CD4-positive, alpha-beta T cell treated with Interleukin-15 for 1 hour (primary cell): ENCODE measurements at regions not wholly inside any gene's neighbourhood (a gene's known extent, or its start where the extent isn't known, plus 50 kb on each side); places are given as distances from the start of the nearest gene placed in this dataset.

ENCODE experiments used
- DNase-seq: peaks from one replicate; pipeline ENCODE4 v3.0.0-alpha.2; 2020

DNA sequence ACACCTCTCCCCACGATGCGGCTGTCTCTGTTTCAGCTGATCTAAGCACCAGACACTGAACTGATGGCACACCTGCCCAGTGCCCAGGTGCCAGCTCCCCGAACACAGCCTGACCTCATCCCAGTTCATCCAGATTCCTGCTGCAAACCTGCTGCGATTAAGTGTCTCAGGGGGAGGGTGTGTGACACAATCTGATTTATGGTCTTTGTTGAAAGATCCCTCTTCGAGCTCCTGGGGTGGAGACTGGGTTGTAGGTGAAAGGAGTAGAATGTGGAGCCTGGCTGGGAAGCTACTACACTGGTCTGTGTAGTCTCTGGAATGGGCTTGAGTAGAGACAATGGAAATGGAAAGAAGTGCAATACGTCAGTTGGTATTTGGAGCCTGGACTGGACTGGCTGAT, 390.3 kb downstream of the SHANK2 start:
- no peak for DNase-seq

DNA sequence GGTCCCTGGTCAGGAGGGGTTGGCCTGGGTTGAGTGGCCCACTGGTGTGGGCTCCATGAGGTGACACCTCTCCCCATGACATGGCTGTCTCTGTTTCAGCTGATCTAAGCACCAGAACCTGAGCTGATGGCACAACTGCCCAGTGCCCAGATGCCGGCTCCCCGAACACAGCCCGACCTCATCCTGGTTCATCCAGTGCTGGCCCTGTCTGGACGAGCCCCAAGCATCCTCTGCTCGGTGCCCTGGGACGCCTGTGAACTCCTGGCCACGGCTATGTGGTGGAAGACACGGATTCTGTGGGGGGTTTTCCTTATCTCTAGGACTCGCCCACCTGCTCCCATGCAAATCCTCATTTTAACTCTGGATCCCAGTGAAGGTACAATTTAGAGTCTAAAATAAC, 389.2 kb downstream of the SHANK2 start:
- no peak for DNase-seq

DNA sequence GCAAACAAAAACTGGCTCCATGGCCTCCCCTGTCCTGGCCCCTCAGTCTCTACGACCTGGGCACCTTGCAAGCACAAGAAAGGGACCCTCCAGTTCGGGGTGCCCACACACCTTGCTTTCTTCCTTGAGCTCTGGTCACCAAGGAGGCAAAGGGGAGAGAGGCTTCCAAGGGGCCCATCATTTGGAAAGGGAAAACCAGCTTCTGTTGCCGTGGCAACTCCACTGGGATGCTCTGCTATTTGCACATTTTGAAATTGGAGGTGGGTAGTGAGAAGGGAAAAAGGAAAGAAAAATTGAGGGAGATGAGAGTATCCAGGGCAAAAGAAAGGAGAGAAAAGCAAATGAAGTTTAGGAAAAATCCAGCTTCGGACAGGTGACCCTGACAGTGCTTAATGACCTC, 388.4 kb downstream of the SHANK2 start:
- no peak for DNase-seq

DNA sequence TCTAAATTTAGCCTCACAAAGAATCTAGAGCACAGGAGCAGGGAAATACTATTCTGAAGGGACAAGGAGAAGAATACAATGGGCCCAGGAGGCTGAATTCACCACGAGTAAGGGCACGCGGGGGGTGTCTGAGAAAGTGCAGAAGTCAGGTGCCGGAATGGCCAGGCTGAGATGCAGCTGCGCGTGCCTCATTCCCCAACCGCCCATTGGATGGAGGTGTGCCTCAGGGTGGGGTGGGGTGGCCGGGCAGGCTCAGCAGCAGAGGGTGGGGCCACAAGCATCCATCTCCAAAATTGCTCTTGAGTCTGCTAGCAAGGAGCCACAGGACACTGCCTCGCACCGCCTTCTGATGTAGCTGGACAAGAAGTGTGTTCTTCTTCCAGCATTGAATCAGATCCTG, 387.0 kb downstream of the SHANK2 start:
- no peak for DNase-seq

DNA sequence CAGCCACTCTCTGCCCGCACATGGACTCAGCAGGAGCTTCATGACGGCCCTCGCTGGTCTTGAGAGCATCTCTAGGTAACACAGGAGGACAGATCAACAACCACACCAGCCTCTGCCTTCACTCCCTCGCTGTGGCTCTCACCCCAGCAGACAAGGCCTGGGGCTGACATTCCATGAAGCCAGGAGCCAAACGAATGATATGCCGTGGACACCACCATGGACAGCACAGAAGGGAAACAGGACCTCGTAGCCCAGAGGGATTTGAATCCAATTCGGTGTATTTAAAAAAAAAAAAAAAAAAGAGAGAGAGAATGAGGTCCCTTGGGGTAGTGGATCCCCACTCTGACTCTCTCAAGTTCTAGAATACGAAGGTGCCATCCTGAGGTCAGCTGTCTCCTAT, 385.5 kb downstream of the SHANK2 start:
- no peak for DNase-seq

DNA sequence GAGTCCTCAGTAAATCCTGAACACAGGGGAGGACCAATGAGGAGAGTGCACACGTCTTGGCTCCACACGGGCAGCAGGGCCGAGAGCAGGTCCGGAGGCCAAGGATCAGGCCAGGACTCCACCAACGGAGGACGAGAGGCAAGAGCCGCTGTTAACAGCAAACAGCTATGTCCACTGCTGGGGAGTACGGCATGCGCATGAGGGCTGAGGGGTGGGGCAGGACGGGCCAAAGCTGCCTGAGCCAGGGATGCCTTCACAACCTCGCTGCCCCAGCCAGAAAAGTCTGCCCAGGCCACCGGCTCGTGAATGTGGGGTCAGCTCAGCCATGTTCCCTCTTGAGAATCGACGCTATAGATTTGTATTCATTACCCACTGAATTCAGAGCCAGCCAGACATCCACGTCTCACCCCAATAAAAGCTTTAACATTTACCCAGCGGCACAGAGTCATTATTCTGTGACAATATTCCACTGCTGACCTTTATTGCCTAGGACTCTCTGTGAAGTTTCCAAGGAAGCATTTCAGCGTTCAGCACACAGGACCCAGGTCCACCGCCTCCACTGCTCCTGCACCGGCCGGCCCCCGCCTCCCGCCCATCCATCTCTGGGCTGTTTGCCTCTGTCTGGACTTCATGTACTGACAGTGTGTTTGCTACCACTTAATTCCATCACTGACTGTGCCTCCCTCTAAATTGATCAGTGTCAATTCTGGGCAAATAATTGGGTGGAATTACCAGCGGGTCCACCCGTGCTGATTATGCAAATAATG, 384.9 kb downstream of the SHANK2 start:
- no peak for DNase-seq

DNA sequence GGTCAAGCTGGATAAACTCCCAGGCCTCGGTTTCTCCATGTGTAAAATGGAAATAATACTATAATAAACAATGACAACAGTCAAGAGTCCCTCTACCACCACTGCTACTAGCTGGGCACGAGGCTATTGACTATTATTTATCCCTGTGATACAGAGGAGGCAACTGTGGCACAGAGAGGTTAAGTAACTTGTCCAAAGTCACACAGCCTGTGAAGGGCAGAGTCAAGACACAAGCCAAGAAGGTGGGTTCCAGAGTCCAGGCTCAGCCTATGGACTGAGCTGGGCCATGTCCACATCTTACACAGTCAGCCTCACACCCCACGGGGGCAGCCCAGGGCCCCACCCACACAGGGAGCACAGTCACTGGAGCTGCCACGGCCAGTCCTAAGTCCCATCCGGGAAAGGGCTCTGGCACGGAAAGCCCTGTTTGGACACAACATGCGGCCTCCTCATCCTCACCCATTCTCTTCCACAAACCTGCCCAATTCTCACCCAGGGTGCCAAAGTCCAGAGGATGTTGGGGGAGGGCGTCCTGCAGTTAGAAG, 384.0 kb downstream of the SHANK2 start:
- DNase-seq, result no peak

DNA sequence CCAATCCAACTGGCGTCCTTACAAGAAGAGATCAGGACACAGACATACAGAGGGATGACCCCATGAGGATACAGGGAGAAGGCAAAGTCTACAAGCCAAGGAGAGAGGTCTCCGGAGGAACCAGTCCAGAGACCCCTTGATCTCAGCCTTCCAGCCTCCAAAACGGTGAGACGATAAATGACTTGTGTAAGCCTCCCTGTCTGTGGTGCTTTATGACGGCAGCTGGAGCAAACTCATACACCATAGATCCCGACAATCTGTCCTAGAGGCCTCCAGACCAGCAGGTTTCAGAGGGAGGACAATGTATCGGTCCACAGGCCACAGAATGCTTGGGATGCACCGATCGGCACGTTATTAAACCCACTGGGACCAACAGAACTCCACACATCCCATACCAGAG, 383.3 kb downstream of the SHANK2 start:
- DNase-seq, result no peak

DNA sequence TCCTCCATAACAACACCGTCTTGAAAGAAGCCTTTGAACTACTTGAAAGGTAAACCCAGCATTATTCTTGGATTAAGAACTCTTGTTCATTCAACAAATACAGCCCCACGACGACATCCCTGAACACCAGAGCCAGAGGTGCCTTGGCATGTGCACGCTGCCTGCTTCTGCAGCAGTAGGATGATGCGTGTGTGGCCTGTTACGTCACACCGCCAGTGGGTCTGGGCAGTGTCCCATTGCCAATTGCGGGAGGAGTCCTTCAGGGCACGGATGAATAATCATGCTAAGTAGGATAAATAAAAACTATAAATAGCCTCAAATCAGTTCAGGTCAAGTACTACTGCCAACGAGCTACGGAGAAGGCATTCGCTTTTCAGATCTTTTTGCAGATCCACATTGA, 380.5 kb downstream of the SHANK2 start:
- DNase-seq, result no peak

DNA sequence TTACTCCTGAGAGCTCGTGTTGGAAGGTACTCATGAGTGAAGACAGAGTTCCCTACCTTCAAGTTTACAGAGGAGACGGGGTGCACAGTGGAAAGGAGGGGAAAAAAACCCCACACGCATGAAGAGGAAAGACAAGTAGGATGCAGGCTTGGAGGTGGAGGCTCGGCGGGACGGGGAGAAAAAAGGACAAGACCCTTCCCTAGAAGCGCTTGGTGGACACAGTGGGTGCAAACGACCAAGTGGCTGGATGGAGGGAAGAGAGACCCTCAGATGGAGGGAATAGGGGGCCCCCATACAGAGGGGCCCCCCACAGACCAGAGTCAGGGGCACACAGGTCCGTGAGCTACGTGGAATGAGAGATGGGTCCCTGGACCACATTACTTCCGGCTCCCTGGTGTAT, 380.1 kb downstream of the SHANK2 start:
- no peak for DNase-seq

DNA sequence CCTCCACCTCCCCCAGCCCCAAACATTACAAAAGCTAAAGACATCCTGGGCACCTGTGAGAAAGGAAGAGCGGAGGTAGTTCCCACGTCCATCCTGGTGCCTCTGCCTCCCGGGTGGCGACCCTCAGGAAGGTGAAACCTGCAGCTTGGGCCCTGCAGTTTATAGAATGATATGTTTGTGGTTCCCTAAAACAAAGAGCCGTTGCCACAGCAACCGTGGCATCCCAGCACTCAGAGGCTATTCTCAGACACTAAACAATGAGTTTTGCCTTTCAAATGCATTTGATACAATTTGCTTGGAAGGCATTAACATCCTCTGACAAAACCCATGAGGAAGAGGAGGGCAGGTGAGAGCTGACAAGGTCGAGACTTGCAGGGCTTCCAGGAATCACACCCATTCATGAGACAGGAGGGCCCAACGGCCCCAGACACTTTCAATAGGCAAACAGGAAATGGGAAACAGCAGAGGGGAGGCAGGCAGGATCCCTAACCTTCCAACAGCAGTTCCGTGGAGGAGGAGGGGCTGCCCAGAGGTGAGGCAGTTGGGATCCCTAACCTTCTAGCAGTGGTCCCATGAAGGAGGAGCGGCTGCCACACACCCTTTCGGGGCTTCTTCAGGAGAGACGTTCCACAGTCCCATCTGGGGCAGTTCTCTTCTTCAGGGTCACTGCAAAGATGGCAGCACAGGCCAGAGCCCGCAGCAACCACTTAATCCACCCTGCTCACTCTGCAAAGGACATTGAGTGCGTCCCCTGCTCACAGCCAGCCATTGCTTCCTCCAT, 379.2 kb downstream of the SHANK2 start:
- DNase-seq, result no peak

DNA sequence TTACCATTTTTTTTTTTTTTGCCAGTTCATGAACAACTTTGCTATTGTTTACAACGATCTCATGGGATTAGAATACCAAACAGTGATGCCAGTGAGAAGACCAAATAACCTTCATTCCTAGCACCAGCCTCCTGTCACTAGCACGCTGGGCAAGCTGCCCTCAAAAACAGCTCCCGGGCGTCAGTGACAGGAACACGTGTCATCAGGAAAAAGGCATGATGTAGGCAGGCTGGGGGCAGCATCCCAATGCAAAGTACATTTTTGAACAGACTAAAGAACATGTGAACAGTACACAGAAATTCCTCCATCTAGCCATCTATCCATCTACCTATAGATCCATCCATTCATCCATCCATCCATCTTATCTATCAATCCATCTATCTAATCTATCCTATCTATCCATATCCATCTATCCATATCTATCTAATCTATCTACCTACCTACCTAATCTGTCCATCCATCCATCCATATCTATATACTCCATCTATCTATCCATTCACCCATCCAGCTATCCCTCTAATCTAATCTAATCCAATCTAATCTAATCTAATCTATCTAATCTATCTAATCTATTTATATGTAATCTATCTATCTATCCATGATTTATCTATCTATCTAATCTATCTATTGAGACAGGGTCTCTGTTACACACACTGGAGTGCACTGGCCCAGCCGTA, 378.5 kb downstream of the SHANK2 start:
- no peak for DNase-seq

DNA sequence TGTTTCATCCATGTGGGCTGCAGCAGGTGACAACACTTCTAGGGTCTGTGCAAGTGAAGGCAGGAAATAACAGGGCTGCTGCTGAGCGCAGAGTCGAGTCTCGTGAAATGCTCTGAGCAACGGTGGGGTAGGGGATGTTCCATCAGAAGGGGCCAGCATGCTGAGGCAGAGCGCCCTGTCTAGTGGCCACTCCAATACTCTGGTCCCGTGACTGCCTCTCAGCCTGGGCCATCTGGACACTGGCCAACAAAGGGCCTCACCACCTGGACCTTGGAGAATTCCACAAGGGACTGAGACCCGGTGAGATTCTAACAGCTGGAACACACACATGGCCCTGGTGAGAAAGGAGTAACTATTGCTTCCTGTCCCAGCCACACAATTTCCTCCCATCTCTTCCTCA, 375.7 kb downstream of the SHANK2 start:
- no peak for DNase-seq

DNA sequence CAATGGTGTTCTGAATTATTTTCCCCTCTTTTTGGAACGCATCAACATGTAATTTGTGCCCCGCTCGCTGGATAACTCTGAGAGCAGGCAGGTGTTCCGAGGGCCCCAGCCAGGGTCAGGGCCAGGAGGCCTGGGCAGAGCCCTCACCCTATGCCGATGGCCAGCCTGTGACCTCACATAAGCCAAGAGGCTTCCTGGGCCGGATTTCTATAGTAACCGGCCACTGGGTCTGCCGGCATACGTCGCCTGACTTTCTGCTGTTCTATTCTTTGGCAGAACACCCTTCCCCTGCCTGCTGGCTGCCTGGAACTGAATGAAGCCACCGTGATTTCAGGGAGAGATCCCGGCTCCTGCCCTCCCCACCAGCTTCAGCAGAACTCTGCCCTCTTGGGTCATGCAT, 375.2 kb downstream of the SHANK2 start:
- DNase-seq, result no peak

DNA sequence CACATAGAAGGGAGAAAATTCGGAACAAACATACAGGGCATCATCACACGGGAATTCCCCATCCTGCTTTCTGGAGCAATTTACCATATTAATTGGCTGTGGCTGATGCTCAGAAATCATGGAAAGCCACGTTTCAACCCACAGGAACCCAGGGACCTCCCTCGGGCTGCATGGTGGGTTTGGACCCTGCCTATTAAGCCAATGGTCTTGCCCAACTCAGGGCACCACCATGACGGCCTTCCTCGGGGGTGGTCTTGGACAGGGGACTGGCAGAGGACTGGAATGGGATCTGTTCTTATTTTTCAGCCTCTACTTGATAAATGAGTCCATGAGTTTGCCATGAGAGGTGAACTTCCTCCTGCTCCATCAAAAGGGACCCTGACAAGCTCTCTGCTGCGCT, 374.0 kb downstream of the SHANK2 start:
- no peak for DNase-seq

DNA sequence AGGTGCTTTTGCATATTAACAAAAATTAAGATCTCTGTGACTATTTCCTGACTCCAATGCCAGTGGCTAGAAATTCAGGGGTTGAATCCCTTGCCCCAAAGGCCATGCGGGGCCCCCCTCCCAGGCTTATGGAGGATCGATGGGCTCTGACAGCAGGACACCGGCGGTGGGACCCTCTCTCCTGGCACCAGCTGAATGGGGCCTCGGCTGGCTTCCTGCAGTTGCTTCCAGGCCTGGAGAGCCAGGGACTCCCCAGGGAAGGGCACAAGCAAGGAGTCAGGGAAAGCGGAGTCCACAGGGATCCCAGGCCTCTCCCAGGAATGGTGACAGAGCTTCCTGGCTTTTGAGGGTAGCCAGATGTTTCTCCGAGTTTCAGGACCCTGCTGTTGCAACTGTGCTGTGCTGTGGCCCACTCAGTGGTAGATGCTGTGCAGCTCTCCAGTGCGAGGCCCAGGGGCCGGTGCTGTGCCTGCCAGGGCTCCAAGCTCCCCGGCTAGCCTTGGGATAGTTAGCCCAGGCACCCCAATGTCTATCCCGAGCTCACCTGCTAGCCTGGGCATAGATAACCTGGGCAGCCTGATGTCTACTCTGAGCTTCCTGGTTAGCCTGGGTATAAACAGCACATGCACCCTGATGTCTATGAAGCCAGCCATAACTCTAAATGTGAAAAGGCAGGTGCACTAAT, 372.6 kb downstream of the SHANK2 start:
- no peak for DNase-seq

DNA sequence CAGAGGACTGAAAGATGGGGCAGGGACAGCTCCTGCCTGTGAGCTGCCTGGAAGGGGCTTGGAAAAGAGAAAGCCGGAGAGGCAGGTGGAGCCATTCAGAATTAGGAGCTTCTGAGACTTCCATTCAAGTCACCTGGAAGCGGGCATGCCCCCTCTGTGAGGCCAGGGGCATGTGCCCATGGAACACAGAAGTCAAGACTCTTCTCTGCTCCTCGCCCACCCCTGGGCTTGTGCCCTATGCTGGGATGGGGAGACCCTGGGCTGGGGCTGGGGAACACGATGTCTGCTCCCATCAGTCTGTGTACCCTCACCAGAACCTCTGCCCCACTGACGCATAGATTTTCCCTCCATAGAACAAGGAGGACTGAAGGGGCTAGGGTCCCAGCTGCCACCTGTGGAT, 372.0 kb downstream of the SHANK2 start:
- DNase-seq, result no peak

DNA sequence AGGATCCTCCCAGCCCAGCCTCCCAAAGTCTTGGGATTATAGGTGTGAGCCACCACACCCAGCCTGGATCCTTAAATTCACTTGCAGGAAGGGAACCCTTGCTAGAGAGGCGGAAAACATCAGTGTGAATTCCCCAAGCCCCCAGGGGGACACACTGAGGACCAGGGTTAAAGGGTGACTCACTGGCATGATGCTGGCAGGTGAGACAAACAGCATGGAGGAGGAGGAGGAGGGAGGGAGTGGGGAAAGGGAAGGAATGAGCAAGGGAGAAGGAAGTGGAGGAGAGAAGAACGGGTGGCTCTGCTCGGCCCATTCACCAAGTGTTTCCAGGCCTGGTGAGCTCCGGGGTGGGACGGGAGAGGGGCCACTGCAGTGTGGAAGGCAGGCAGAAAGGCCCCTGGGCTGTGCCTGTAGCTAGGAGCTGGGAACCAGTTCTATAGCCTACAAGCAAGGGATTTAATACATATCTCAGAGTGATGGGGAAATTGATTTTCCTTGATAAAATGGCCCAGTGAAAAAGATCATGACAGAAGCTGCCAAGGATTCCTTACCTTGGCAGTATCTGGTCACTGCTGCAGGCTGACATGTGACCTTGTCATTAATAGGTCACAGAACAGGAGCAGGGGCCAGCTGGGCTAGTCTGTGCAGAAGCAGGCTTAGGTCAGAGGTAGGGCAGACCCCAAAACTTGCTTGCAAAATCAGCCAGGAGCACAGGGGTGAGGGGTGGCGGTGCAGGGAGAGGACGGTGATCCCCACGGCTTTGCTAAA, 370.2 kb downstream of the SHANK2 start:
- no peak for DNase-seq

DNA sequence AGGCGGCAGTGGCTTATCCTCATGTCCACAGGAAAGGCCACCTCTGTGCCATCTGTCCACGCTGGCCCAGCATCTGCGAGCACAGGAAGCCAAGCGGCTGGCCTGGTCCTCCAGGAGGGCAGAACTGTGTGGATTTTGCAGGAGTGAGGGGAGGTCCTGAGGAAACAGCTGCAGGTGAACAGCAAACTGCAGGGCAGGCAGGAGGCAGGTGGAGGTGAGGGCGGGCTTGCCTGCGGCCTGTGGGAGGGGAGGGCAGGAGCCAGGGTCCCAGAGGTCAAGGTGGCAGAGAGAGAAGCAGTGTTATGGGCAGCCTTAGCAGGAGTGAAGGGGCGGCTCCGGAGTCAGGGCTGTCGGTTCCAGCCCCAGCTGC, 369.7 kb downstream of the SHANK2 start:
- DNase-seq, result no peak

DNA sequence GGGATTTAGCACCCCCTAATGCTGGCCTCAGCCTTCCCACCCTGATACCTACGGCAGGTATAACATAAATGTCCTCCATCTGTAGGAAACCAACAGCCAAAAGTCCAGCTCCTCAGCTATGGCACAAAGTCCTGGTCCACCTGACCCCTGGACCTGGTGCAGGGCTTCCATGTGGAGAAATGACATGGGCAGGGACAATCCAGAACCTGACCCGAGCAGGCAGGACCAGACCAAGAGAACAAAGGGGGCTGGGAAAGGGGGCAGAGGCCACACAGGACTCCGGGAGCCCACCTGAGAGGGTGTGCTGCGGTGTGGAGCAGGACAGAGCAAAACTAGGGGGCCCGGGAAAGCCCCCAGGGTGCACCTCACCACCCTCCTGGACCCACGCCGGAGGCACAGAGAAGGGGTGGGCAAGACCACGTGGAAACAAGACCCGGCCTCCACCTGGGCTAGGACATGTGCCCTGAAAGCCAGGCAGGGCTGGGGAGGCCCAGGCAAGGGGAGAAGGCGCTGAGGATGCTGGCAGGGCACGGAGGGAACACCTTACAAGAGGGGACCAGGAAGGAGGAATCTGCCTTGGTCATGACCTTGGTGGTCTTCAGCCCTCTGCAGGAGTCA, 368.9 kb downstream of the SHANK2 start:
- no peak for DNase-seq

DNA sequence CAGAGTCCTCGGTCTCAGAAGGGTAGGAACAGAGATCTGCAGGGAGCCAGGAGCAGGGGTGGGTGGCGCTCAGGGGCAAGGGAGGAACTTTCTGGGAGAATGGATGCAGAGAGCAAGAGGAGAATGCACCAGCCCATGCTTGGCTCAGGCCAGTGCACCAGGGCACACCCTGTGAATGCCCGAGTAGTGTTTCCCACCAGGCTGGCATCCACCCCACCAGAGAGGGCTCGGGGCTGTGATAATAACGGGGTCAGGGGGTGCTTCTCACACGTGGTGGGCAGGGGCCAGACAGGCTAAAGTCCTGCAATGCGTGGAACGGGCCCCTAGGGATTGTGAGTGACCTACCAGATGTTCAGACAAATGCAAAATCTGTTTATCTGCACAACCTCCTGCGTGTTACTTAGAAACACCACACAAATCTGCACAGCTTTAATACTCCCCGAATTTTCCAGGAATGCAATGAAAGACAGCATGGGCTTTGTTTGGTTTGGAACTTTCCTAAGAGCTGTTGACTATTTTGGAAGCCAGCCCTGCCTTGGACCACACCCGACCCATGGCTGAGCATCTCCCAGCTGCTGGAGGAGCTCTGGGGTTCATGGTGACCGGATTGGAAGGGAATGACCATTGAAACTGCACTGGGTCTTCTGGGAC, 368.3 kb downstream of the SHANK2 start:
- no peak for DNase-seq
